SU-DHL-6 (cell line): ENCODE measurements at regions not wholly inside any gene's neighbourhood (a gene's known extent, or its start where the extent isn't known, plus 50 kb on each side); places are given as distances from the start of the nearest gene placed in this dataset.

ENCODE experiments used
- CTCF ChIP-seq: fragments of 200-600 bp; sonication (generic); IDR thresholded peaks from one replicate; pipeline ENCODE4 v1.5.1; 2017; ENCODE audit warnings: antibody characterized with exemption, mild to moderate bottlenecking, low read length, moderate library complexity; ENCODE audit not compliant: insufficient read depth, poor library complexity, severe bottlenecking
- EZH2phosphoT487 ChIP-seq: fragments of 200-600 bp; sonication (generic), shearing (Covaris generic); conservative IDR thresholded peaks from 2 replicates; pipeline ENCODE4 v1.6.1; 2018; ENCODE audit warnings: mild to moderate bottlenecking, antibody characterized with exemption, low read length, moderate library complexity, mixed read lengths

- no peak for TF ChIP-seq CTCF
- no peak for TF ChIP-seq EZH2phosphoT487
Observed at GRCh38 chr15:77836906-77837648, 204.4 kb upstream of the LINGO1 start.
